PC-3 (cell line): ENCODE measurements at regions not wholly inside any gene's neighbourhood (a gene's known extent, or its start where the extent isn't known, plus 50 kb on each side); places are given as distances from the start of the nearest gene placed in this dataset.

ENCODE experiments used
- ATAC-seq: fragments of 200-7000 bp; cut with Tn5 transposase; 2 replicates; pipeline ENCODE4 v1.9.1; 2020; ENCODE audit warnings: mild to moderate bottlenecking, moderate library complexity
- BruUV-seq: library from RNA; stranded (reverse); fragments of 400-500 nt; replicated peaks from 2 replicates; lab custom pipeline; 2021; lab: Mats Ljungman, UMichigan
- CTCF ChIA-PET: fragments of 300-600 bp; sonication (Branson Sonifier 250); formaldehyde crosslinking; loops from one replicate; lab custom pipeline; 2022; ENCODE audit warnings: antibody characterized with exemption; lab: Charles Lee
- POLR2A ChIA-PET: fragments of 300-600 bp; sonication (Branson Sonifier 250); formaldehyde crosslinking; loops from one replicate; lab custom pipeline; 2022; ENCODE audit warnings: antibody characterized with exemption; ENCODE audit not compliant: unreplicated experiment; lab: Charles Lee
- DNase-seq: peaks from one replicate; pipeline ENCODE4 v3.0.0-alpha.2; 2015
- H2AFZ ChIP-seq: fragments of 300-600 bp; sonication (generic); 2 replicates; pipeline ENCODE4 v1.6.0; 2016; ENCODE audit warnings: antibody characterized with exemption, low read length
- H3F3A ChIP-seq: fragments of 300-600 bp; sonication (generic); one replicate; pipeline ENCODE4 v1.6.0; 2017; ENCODE audit warnings: antibody characterized with exemption, low read length, control low read depth, mild to moderate bottlenecking; ENCODE audit not compliant: unreplicated experiment
- H3K27ac ChIP-seq: fragments of 300-600 bp; sonication (generic); 2 replicates; pipeline ENCODE4 v1.5.1; 2016; ENCODE audit warnings: mild to moderate bottlenecking, low read length
- H3K27me3 ChIP-seq: fragments of 300-600 bp; sonication (generic); 2 replicates; pipeline ENCODE4 v1.6.1; 2016; ENCODE audit warnings: low read length, mixed read lengths
- H3K36me3 ChIP-seq: fragments of 300-600 bp; sonication (generic); 2 replicates; pipeline ENCODE4 v1.6.1; 2016; ENCODE audit warnings: low read depth, mixed run types, low read length, mixed read lengths
- H3K4me1 ChIP-seq: fragments of 300-600 bp; sonication (generic); 2 replicates; pipeline ENCODE4 v1.5.1; 2016; ENCODE audit warnings: low read length; ENCODE audit not compliant: insufficient read depth
- H3K4me2 ChIP-seq: fragments of 300-600 bp; sonication (generic); 2 replicates; pipeline ENCODE4 v1.6.0; 2016; ENCODE audit warnings: low read length
- H3K4me3 ChIP-seq: fragments of 300-600 bp; sonication (generic); 2 replicates; pipeline ENCODE4 v1.5.1; 2016; ENCODE audit warnings: mild to moderate bottlenecking, low read length, mixed read lengths
- H3K79me2 ChIP-seq: fragments of 300-600 bp; sonication (generic); 2 replicates; pipeline ENCODE4 v1.6.1; 2017; ENCODE audit warnings: low read length, mixed read lengths
- H3K9ac ChIP-seq: fragments of 300-600 bp; sonication (generic); 2 replicates; pipeline ENCODE4 v1.6.0; 2016; ENCODE audit warnings: mild to moderate bottlenecking, low read length
- H3K9me2 ChIP-seq: fragments of 300-600 bp; sonication (generic); replicated peaks from 2 replicates; pipeline ENCODE4 v1.6.1; 2016; ENCODE audit warnings: mixed run types, low read length, mixed read lengths
- H3K9me3 ChIP-seq: fragments of 300-600 bp; sonication (generic); 2 replicates; pipeline ENCODE4 v1.6.1; 2016; ENCODE audit warnings: low read length, mixed read lengths
- H4K20me1 ChIP-seq: fragments of 300-600 bp; sonication (generic); 2 replicates; pipeline ENCODE4 v1.6.1; 2016; ENCODE audit warnings: low read length, mixed read lengths
- EZH2 ChIP-seq: fragments of 300-600 bp; sonication (generic); IDR thresholded peaks from one replicate; pipeline ENCODE4 v1.6.1; 2017; ENCODE audit warnings: antibody characterized with exemption, mild to moderate bottlenecking, low read length; ENCODE audit not compliant: unreplicated experiment
- EZH2phosphoT487 ChIP-seq: fragments of 300-600 bp; sonication (generic); IDR thresholded peaks from 2 replicates; pipeline ENCODE4 v1.6.1; 2018; ENCODE audit warnings: mild to moderate bottlenecking, antibody characterized with exemption, low read length, borderline replicate concordance
- intact Hi-C: fragments of 100-400 bp; cut with micrococcal nuclease; formaldehyde crosslinking; loops from 2 replicates; pipeline ENCODE4 v1.9.0; 2023
- TF ChIP-seq, protein P1 (sequence below): fragments of 300-600 bp; sonication (generic); conservative IDR thresholded peaks from 2 replicates; pipeline ENCODE4 v1.5.1; 2017; ENCODE audit warnings: antibody characterized with exemption, low read depth, mild to moderate bottlenecking, low read length

DNA sequence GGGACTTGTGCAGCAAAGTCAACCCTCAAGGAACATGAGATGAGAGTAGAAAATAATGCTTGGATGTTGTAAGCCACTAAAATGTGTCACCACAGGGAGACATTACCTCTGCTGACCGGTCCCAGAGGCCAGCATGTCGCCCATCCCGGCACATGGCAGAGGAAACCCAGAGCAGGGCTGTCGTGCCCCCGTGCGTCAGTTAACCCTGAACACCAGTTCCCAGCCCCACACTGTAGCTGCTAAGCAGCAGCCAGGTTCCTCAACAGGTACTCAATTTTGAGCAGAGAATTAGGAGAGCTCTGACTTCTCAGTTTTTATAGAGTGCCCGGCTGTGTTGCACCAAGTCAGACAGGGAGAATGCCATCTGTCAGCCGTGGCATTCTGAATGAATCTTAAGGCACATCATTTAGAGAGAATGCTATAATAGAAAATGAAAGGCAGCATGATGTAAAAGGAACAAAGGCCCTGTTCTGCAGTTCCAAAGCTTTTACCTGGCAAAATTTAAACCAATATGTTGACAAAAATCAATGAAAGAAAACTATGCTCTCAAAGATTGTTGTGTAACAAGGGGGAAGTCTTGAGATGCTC lies 307.9 kb downstream of the METTL4 start:
- no peak overlapping the region for H3K4me3 ChIP-seq
- BruUV-seq, result no TSS peak
- H3K27me3 ChIP-seq, result no peaks in the 10 kb centered on the region
- ChIA-PET CTCF (no interaction called here), POLR2A (no interaction called here)
- peaks cover 22% of the 10 kb centered on the region for H3K4me1 ChIP-seq
- TF ChIP-seq EZH2 (no peak), EZH2phosphoT487 (no peak)
- TF ChIP-seq, protein P1, sequence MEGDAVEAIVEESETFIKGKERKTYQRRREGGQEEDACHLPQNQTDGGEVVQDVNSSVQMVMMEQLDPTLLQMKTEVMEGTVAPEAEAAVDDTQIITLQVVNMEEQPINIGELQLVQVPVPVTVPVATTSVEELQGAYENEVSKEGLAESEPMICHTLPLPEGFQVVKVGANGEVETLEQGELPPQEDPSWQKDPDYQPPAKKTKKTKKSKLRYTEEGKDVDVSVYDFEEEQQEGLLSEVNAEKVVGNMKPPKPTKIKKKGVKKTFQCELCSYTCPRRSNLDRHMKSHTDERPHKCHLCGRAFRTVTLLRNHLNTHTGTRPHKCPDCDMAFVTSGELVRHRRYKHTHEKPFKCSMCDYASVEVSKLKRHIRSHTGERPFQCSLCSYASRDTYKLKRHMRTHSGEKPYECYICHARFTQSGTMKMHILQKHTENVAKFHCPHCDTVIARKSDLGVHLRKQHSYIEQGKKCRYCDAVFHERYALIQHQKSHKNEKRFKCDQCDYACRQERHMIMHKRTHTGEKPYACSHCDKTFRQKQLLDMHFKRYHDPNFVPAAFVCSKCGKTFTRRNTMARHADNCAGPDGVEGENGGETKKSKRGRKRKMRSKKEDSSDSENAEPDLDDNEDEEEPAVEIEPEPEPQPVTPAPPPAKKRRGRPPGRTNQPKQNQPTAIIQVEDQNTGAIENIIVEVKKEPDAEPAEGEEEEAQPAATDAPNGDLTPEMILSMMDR, result no peak
- no peak for ATAC-seq
- no peaks in the 10 kb centered on the region for H3K9me2 ChIP-seq
- no peak overlapping the region for H3K9ac ChIP-seq
- H4K20me1 ChIP-seq, result no peaks in the 10 kb centered on the region
- H3K79me2 ChIP-seq, result no peaks in the 10 kb centered on the region
- H2AFZ ChIP-seq, result no peak overlapping the region
- H3K27ac ChIP-seq, result no peak overlapping the region
- intact Hi-C loops, result no loop called here
- DNase-seq, result no peak
- H3K4me2 ChIP-seq, result no peak overlapping the region
- no peaks in the 10 kb centered on the region for H3K36me3 ChIP-seq
- H3F3A ChIP-seq, result no peaks in the 10 kb centered on the region
- no peaks in the 10 kb centered on the region for H3K9me3 ChIP-seq

DNA sequence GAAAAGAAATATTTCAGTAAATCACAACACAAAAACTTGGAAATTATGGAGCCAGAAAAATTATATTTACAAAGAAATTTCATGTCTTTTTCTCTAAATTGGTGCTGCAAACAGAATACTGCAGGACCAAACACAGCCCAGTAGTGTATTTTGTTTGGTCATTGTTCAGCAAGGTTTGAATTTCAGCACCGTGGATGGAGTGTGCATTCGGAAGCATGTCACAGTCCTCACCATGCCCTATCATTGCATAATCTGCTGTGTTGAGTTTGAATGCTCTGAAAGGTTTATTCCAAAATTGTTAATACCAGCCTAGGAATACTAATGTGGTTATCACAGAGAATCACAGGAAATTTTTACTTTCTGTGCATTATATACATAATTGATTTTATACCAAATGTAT lies 296.7 kb downstream of the METTL4 start:
- no peak for ATAC-seq
- no peaks in the 10 kb centered on the region for H3K4me1 ChIP-seq
- H2AFZ ChIP-seq, result no peak overlapping the region
- H3K27me3 ChIP-seq, result no peaks in the 10 kb centered on the region
- H3K27ac ChIP-seq, result no peak overlapping the region
- ChIA-PET POLR2A (no interaction called here), CTCF (no interaction called here)
- TF ChIP-seq, protein P1, result no peak
- no peak for TF ChIP-seq EZH2phosphoT487
- no peak for TF ChIP-seq EZH2
- no peaks in the 10 kb centered on the region for H3K9me3 ChIP-seq
- H3K9ac ChIP-seq, result no peak overlapping the region
- H3F3A ChIP-seq, result no peaks in the 10 kb centered on the region
- H3K4me2 ChIP-seq, result no peak overlapping the region
- no peaks in the 10 kb centered on the region for H3K9me2 ChIP-seq
- no peak for DNase-seq
- intact Hi-C loops, result no loop called here
- H3K4me3 ChIP-seq, result no peak overlapping the region
- H3K36me3 ChIP-seq, result no peaks in the 10 kb centered on the region
- BruUV-seq, result no TSS peak
- no peaks in the 10 kb centered on the region for H4K20me1 ChIP-seq
- no peaks in the 10 kb centered on the region for H3K79me2 ChIP-seq

DNA sequence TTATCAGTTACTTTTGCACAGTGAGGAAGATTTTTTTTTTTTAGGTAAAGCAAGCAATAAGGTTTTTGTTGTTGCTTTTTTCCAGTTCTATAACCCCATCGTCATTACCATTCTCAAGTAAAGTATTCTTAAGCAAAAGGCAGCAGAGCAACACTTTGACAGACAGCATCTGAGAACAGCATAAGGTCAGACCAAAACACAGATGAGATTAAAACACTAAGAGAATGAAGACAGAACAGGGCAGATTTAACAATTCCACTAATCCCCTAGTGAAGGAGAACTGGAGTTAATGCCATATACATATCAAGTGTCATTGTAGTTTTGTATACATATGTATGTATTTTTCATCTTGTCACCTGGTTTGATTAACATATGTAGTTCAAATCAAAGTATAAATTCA lies 290.2 kb downstream of the METTL4 start:
- H3F3A ChIP-seq, result no peaks in the 10 kb centered on the region
- H3K4me1 ChIP-seq, result peaks cover 10% of the 10 kb centered on the region
- CTCF ChIA-PET, result no interaction called here
- no TSS peak for BruUV-seq
- no peak overlapping the region for H3K9ac ChIP-seq
- TF ChIP-seq EZH2 (no peak), EZH2phosphoT487 (no peak)
- TF ChIP-seq, protein P1, result no peak
- H3K9me2 ChIP-seq, result no peaks in the 10 kb centered on the region
- no peaks in the 10 kb centered on the region for H3K79me2 ChIP-seq
- no peaks in the 10 kb centered on the region for H3K36me3 ChIP-seq
- no peaks in the 10 kb centered on the region for H3K9me3 ChIP-seq
- POLR2A ChIA-PET, result no interaction called here
- H2AFZ ChIP-seq, result no peak overlapping the region
- no peak for DNase-seq
- H3K27me3 ChIP-seq, result no peaks in the 10 kb centered on the region
- intact Hi-C loops, result no loop called here
- no peak overlapping the region for H3K4me2 ChIP-seq
- H3K4me3 ChIP-seq, result no peak overlapping the region
- no peak for ATAC-seq
- no peaks in the 10 kb centered on the region for H4K20me1 ChIP-seq
- H3K27ac ChIP-seq, result no peak overlapping the region
